Ureter (tissue), 1 donor: ENCODE measurements at regions not wholly inside any gene's neighbourhood (a gene's known extent, or its start where the extent isn't known, plus 50 kb on each side); places are given as distances from the start of the nearest gene placed in this dataset.

Experiments used
- DNase-seq: peaks from one replicate; pipeline ENCODE4 v3.0.0-alpha.2; 2020; ENCODE audit warnings: low spot score
- donor health status: DM: yes; HTN: yes; CAD: no.

DNA sequence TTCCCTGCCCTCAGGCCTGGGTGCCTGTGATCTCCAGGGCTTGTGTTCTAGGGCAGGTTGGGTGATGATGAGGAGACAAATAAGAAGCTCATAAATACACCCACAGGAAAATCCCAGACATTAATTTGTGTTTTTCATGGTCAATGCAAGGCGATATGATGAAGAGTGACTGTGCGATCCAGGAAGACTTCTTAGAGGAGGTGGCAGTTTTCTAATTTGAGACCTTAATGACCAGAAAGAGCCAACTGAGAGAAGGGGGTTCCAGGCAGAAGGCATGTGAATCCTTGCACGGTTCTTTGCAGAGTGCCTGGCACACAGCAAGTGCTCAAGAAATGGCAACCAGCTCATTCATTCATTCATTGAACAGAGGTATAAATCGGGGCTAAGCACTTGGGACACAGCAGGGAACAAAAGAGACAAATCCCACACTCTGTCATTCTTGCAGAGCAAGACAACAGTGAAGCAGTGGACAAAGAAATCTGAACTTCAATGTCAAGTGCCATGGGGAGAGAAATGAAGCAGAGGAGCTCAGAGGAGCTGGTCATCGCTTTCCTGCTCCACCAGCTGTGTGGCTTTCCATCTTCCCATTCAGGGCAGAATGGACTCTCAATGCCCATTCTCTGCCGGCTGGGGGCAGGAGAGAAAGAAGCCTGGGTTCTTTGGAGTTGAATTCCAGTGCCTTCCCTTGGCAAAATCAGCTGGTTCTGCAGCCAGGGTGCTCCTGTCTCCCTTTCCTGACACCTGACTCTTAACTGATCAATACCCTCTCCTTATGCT is 128.3 kb downstream of the AACS start:
- no peak for DNase-seq

DNA sequence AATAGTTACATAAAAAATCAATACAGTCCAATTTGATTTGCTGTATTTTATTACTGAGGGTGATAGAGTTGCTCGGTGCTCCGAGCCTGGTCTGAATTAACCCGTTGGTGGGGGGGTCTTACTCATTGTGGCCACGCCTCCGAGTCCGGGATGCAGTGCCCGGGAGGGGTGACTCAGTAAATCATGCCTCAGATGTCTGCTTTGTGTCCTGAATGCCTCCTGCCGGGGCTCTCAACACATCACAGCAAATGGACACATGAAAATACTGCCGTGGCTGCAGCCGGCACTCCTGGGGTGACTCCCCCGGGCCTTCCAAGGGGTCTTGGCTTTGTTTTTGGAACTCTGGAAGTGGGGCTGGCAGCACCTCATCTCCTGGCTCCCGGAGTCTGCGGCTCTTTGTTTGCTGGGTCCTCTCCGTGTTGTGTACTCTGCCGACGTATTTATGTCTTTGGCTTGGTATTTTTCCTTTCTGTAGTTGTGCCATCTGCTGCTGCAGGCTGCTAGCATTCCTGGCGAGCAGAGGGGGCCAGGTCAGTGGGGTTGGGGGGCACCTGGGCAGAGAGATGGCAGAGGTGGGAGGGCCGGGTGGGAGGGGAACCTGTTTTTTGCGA is 129.0 kb downstream of the AACS start:
- no peak for DNase-seq

DNA sequence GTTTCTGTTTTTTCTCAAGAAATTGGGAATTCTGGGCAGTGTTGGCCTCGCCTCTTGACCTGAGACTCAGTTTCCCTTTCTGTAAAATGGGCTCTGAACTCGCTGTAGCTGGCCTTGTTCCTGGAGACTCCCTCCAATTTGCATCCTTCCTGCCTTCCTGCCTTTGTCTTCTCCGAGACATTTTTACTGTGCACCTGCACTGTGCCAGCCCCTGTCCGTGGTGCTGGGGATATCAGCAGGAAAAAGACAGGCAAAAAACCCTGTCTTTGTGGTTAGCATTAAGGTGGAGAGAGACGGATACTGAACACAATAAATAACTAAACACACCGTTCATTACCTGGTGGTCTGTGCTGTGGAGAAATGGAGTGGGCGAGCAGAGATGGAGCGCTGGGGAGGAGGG is 129.8 kb downstream of the AACS start:
- DNase-seq: no peak

DNA sequence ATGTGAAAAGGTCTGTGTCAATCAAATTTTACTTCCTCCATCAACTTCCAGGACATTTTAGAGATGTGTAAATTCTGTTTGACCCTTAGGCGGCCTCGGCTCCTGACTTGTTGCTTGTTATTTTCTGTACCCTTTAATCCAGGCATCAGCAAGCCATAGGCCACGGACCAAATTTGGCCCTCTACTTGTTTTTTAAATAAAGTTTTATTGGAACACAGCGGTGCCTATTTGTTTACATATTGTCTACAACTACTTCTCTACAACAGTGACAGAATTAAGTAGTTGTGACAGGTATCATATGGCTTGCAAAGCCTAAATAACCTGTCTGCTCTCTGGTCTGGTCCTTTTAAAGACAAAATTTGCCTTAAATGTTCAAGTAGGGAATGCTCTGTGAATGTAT is 132.1 kb downstream of the AACS start:
- no peak for DNase-seq

DNA sequence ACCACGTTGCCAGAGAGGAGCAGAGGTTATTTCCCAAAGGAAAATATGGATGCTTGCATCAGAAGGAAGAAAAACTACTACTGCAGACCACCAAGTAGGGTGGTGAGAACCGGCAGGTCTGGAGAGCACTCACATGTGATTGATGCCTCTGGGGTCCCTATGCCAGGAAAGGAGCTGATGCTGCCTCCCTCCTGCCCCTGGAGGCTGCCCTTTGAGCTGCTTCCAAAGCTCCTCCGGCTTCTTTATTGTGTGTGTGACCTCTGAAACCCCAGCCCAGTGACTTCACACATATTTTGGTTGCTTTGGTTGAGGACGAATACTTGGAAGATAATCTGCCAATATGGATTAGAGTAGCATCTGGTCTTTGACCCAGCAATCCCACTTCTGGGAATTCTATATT is 133.4 kb downstream of the AACS start:
- DNase-seq: no peak

DNA sequence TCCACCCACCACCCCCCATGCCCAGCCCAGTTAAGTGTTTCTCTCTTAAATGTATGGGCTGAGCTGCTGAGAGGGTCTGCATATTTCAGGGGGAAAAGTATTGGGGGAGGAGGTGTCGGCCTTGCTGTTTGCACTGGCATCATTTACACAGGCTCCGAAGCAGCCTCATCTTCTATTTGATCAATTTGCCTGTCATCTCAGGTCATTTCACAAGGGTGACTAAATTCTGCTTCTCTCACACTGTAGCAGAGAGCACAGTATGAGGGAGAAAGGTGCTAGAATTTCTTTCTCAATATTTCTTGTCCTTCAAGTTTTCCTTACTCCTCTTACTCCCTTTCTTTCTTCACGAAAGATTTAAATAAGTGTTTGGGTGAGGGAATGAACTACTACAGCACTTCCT is 135.9 kb downstream of the AACS start:
- DNase-seq: no peak

DNA sequence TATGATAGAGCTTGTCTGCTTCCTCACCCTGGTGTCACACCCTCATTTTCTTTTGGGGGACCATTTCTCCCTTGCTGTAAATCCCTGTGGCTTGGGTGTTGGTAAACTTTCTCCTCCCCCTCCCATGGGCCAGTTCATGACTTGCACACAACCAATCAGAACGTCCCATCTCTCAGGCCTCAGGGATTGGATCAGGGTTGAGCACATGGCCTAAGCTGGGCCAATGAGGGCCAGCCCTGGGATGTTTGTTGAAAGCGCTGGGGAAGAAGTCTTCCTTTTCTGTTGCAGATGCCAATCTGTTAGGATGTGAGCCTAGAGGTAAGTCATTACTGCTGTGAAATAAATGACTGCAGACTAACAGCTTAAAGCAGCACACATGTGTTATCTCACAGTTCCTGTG is 136.7 kb downstream of the AACS start:
- DNase-seq: no peak

DNA sequence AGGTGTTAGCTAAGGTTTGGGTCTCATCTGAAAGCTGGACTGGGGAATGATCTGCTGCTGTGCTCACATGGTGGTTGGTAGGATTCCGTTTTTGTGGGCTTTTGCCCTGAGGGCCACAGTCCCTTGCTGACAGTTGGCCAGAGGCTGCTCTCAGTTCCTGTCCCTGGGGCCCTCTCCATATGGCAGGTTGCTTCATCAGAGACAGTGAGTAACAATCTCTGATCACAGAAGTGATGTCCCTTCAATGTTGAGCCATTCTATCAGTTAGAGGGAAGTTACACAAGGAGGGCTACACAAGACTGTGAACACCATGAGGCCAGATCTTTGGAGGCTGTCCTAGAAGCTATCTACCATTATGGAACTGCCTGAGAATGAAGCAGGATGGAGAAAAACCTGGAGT is 137.2 kb downstream of the AACS start:
- no peak for DNase-seq

DNA sequence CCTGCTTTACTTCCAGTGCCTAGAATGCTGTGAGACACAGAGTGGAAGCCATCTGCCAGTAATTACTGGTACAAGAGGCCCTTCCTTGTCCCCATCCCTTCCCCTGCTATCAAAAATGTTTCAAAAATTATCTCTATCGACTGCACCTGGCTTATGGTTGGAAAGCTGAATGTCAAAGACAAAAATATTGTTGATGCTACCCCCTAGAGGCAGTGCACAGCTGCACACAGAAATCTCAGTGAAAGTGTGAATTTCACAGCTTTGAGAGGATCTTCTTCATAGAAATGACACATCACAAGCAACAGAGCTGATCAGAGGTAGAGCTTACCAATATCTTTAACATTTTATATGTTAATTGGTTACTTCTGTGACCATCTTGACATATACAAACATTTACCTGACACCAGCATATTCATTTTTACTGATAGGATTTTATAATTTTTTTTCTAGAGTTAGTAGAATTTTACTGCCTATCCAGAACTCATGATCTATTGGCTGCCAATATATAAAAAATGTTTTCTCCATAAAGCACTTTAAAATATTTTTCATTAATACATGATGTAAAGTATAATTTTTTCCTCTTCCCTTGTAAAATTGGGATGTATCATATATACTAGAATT is 138.0 kb downstream of the AACS start:
- DNase-seq: no peak

DNA sequence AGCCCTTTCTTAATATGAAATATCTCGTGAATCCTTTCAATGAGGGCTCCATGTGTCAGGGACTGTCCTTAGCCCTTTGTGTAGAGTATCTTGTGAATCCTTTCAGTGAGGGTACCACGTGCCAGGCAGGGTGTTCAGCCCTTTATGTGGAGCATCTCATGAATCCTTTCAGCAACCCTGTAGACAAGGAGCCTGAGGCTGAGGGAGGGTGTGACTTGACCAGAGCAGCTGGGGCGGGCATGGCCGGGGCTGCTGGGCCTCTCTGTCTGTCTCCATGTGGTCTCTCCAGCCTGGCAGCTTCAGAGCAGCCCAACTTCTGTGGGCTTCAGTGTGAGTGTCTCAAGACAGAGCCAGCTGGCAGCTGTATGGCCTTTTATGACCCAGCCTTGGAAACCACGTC is 140.2 kb downstream of the AACS start:
- DNase-seq: no peak

DNA sequence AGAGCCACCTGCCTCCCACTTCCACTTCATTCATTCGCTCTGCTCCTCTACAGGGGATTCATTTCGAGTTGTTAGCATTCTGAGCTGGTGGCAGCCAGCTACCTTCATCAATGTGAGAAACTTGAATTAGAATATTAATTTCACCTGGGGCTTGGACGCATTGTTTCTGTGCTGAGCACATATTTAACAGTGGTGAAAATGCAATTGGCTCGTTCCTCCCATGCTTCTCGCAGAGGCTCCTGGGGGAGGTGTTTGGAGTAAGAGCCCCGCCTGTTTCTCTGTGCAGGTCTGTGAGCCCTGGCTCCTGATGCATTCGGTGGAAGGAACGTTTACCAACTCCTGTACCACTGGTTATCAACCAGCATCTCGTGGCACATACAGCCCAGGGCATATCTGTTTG is 141.5 kb downstream of the AACS start:
- no peak for DNase-seq

DNA sequence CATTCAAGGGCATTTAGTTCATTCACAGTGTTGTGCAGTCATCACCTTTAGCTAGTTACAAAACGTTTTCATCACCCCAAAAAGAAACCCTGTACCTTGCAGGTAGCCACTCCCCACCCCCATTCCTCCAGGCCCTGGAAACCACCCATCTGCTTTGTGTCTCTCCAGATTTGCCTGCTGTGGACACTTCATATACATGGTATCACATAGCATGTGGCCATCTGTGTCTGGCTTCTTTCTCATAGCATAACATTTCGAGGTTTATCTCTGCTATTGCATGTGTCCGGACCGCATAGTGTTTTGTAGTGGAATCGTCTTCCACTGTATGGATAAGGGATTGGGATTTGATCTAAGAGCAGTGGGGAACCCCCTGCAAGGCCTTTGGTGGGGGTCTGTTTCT is 143.1 kb downstream of the AACS start:
- no peak for DNase-seq

DNA sequence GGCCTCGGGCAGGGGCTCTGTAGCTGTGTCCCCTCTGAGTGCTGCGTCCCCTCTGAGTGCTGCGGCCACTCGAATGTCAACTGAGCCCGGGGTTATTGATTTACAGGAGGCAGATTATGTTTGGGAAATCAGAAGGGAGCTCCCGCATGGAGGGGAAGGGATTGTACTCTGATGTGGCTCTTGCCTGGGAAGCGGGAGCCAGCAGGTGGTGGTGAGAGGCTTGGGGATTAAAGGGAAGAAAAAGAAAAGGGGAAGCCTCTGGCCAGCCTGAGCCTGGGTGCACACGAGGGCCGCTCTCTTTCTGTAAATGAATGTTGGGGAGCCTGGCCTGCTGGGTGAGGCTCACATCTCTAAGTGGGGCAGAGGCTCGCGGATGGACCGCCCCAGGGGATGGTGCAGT is 143.7 kb downstream of the AACS start:
- DNase-seq: no peak

DNA sequence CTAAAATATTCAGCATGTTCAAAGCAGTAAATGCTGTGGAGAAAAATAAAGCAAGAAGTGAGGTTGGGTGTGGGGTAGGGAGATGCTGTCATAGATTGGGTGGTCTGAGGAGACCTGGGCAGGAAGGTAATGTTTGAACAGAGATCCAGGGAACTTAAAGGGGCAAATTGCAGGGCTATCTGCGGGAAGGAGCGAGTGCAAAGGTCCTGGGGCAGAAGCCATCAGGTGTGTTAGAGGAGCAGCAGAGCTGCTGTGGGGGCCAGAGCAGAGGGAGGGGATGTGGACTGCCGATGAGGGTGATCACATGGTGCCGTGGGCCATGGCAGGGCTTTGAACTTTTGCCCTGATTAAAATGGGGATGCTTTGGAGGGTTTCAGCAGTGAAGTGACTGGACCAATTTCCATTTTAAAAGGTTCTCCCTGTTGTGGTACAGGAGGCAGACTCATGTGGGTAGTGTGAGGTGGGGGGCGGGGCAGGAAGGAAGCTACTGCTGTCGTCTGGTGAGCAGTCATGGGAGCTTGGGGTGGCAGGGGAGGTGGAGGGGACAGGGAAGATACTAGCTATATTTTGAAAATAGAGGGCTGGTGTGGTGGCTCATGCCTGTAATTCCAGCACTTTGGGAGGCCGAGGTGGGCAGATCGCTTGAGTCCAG is 145.0 kb downstream of the AACS start:
- no peak for DNase-seq

DNA sequence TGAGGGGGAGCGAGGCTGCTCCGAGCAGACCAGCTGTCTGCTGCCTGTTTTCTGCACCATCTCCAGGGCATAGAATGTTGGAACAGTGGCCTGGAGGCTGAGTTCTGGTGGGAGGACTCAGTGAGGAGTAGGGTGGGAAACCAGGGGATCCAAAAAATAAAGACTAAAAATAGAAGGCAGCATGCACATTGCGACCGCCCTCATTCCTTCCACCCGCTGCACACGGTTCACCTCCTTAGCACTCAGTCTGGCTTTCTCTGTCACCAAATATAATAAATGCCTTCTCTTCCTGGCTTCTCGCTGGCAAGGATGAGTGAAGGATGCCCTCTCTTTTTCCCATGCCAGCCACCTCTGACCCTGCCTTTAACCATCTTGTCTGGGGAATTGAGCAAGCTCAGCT is 146.2 kb downstream of the AACS start:
- no peak for DNase-seq

DNA sequence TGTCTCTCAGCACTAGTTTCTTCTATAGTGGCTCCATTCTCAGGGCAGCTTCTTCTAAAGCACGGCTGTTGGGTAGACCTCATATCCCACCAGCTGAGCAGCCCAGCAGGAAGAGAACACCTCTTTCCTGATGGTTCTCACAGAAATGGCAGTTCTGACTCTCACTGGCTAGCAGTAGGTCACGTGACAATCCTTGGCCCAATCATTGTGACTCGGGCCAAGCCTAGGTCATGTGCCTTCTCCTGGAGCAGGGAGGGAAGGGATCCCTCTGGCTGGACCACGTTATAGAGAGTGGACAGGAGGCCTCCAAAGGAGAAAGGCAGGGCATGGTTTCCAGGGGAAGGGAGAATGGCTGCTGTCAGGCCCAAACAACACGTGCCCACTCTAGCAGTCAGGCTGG is 149.1 kb downstream of the AACS start:
- DNase-seq: no peak

DNA sequence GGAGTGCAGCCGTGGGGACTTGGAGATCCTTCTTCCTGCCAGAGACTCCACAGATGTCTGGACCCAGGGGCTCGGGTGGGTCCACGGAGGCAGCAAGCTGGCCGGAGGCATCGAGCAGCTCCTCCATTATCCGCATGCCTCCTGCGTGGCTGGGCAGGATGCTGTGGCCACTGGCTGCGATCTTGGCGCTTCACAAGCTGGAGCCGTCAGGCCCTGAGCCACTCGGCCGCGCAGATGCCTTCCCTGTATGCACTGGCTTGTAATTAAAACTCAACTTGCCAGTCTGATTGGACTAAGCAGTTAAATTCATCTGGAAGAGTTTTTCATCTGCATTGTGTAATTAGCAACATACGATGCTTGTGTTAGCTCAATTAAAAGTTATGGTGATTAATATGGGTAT is 151.5 kb downstream of the AACS start:
- DNase-seq: no peak

DNA sequence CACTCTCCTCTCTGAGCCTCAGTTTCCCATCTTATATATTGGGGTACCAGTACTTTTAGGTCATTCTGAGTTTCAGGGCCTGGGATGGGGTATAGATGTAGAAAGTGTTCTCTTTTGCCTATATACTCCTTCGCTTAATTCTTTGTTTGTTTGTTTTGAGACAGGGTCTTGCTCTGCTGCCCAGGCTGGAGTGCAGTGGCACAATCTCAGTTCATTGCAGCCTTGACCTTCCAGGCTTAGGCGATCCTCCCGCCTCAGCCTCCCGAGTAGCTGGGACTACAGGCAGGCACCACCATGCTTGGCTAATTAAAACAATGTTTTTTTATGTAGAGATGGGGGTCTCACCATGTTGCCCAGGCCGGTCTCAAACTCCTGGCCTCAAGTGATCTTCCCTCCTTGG is 152.1 kb downstream of the AACS start:
- no peak for DNase-seq

DNA sequence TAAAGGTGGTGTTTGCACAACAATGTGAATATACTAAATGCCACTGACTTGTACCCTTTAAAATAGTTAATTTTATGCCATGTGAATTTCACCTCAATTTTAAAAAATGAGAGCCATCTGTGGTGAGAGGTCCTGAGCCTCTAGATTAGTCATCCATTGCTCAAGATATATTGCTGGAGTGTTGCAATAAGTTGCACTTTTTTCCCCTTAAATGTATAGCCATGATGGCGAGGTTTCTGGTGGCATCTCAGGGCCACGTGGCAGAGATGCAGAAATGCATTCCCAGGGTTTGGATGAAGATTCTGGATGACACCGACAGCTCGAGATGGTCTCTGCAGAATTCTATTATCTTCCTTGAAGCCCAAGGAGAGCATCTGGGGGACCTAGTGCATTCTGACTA is 153.7 kb downstream of the AACS start:
- DNase-seq: no peak

DNA sequence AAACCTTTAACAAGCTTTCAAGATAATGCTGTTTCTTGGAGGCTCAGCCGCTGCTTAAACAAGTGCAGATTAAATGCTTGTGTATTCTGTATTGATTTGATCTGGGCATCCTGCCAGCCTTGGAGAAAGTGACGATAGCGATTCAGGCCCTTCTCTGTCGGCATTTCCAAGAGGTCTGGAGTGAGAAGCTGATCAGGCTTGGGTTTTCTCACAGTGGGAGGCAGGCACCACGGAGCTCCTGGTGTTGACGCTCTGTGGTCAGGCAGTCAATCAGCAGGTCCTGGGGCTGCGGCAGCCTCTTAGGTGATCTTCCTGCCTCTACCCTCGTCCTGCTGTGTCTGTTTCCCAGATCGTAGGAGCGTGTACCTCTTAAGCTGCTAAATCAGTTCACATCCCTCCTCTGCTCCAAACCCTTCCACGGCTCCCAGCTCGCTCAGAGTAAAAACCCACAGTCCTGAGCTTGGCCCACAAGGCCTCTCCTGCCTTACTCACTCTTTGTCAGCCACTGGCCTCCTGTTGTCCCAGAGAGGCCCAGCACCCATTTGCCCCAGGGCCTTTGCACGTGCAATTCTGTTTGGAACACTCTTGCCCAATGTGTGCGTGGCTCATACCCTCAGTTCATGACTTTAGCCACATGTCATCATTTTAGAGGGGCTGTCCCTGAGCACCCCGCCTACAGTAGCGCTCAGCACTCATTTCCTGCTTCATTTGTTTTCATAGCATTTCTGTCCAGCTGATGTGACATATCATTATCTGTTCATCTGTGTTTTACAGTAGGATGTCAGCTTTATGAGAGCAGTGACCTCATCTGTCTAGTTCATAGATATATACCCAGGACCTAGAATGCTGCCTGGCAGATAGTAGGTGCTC is 155.4 kb downstream of the AACS start:
- DNase-seq: no peak

DNA sequence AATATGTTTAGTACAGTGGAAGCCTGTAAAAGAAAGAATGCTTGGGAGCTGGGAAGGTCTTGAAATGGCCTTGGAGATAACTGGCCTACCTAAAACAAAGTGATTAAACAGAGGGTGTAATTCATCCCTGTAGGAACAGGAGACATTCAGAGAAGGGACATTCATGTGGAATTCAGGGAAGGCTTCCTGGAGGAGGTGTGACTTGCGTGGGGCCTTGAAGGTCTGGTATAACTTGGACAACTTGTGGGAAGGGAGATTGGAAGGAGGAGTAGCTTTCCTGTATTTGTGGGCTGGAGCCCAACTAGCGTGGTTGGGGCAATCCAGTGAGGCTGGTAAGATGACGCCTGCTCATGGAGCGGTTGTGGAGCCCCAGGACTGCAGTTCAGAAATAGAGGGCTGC is 156.4 kb downstream of the AACS start:
- DNase-seq: no peak

DNA sequence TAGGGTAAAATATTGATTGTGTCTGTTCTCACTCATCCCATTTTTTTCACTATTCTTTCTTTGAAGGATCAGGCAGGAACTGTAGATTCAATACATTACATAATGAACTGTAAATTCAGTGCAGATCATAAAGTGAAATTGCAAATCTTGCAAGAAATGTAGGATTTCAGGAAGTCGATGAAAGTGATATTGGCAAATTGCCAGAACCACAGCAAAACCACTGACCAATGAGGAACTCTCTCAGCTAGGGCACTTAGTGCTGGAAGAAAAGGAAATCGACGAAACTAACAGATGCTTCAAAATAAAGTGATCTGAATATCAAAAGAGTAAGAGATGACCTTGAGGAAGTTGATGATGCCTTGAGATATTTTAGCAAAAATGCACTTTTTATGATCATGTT is 157.6 kb downstream of the AACS start:
- no peak for DNase-seq
